ENCODE measurements at regions not wholly inside any gene's neighbourhood (a gene's known extent, or its start where the extent isn't known, plus 50 kb on each side); places are given as distances from the start of the nearest gene placed in this dataset.
A peak's percentile ranks its signal among the peaks of the same experiment; 100 is the strongest.

DNA sequence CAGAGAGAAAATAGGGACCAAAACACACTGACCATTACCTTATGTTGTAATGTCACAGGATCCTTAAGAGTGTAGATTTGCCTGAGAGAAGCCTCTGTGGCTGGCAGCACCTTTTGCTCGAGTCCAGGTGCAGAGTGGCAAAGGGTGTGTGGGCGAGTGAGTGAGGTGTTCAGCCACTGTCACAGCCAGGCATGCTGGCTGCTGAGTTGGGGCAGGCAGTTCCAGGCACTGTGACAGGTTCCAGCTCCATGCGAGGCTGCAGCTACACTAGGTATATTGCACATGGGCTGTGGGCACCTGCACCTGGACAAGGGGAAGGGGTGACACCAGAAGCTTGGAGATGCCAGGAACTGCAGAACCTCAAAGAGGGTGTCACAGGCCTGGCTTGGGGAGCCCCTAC, 1370.4 kb upstream of the PRMT6 start:
- H3K27ac ChIP-seq = no peak overlapping the region
- intact Hi-C loops (cut with DNase I; ENCODE audit: low total_unique reads) = no loop called here
- H3K4me3 ChIP-seq = no peak overlapping the region
- no peak for DNase-seq
- H3K27me3 ChIP-seq (replicated peaks in 1 of 7) = no peaks in the 10 kb centered on the region
- peaks cover 0 to 18% (median 4%) of the 10 kb centered on the region in 8 donors for H3K9me3 ChIP-seq
- WGBS, 5 donors = 64 to 87% (median 72%) methylated on average over 2 to 3 of the region's 3 CpGs
- H3K4me1 ChIP-seq = no peaks in the 10 kb centered on the region
- no peaks in the 10 kb centered on the region for H3K36me3 ChIP-seq
- TF ChIP-seq, protein P1, sequence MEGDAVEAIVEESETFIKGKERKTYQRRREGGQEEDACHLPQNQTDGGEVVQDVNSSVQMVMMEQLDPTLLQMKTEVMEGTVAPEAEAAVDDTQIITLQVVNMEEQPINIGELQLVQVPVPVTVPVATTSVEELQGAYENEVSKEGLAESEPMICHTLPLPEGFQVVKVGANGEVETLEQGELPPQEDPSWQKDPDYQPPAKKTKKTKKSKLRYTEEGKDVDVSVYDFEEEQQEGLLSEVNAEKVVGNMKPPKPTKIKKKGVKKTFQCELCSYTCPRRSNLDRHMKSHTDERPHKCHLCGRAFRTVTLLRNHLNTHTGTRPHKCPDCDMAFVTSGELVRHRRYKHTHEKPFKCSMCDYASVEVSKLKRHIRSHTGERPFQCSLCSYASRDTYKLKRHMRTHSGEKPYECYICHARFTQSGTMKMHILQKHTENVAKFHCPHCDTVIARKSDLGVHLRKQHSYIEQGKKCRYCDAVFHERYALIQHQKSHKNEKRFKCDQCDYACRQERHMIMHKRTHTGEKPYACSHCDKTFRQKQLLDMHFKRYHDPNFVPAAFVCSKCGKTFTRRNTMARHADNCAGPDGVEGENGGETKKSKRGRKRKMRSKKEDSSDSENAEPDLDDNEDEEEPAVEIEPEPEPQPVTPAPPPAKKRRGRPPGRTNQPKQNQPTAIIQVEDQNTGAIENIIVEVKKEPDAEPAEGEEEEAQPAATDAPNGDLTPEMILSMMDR (IDR thresholded peaks at IDR 0.05 in 8 of 11, conservative IDR thresholded peaks at IDR 0.05 in 3 of 11) = no peak
- TF ChIP-seq POLR2AphosphoS5 (IDR thresholded peaks at IDR 0.05) = no peak

DNA sequence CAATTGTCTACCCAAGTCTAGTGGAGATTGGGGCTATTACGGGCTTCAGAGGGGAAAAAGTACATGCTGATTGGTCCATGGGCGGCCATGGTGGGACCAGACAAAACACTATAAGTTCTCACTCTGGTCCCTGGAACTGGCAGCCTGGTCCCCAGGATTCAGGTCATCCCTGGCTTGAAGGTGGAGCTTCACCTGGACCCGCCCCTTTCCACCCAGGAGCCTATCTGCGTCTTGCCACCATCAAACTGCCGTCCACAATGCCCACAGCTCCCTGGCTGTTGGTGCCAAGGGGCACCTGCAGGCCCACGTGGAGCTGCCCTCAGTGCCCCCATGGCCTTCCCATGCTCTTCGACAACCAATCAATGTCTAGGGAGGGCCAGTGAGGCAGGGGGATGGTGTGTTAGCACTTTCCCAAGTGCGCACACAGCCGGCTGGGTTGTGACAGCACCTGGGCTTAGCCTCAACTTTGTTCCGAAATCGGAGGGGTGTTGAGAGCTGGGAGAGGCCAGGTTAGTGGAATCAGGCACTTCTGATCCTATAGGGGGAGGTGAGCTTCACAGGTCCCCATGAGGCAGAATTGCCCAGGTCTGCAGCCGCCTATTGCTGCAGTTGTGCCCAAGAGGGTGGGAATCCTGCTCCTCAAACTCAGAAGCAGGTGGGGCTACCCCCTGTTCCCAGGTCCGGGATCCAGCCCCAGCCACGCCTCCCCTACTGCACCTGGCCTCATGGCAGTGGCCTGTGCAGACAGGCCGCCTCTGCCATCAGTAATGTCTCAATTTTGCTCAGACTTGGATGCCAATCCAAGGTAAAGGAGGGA, 1369.4 kb upstream of the PRMT6 start:
- 80 to 88% (median 83%) methylated on average over 9 to 15 of the region's 15 CpGs for WGBS, 5 donors
- Histone ChIP-seq H3K27ac (no peak overlapping the region), H3K27me3 (replicated peaks in 1 of 7) (no peaks in the 10 kb centered on the region), H3K9me3 (peaks cover 0 to 18% (median 4%) of the 10 kb centered on the region in 8 donors), H3K4me1 (no peaks in the 10 kb centered on the region), H3K4me3 (no peak overlapping the region), H3K36me3 (no peaks in the 10 kb centered on the region)
- DNase-seq = peak; percentile 61
- intact Hi-C loops (cut with DNase I; ENCODE audit: low total_unique reads) = no loop called here
- TF ChIP-seq, protein P1 (IDR thresholded peaks at IDR 0.05 in 8 of 11, conservative IDR thresholded peaks at IDR 0.05 in 3 of 11) = no peak

DNA sequence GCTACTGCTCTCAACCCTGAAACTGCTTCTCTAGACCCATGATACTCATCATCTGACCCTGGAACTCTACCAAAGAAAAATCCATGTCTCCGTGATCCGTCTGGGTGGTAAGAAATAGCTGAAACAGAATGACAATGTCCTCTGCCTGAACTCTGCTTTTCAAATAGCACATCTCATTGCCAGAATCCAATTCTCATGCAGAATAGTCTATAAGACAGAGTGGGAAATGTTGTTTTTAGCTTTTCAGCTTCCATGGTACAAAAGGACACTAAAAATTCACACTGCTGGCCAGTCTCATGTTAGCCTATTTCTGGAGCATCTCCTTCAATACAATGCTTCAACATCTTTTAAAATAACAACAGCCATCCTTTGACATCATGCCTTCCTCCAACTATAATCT, 1355.8 kb upstream of the PRMT6 start:
- H3K9me3 ChIP-seq = no peaks in the 10 kb centered on the region
- H3K27me3 ChIP-seq (replicated peaks in 1 of 7) = no peaks in the 10 kb centered on the region
- TF ChIP-seq POLR2AphosphoS5 (IDR thresholded peaks at IDR 0.05) = no peak
- TF ChIP-seq, protein P1 (IDR thresholded peaks at IDR 0.05 in 8 of 11, conservative IDR thresholded peaks at IDR 0.05 in 3 of 11) = no peak
- no peak for TF ChIP-seq POLR2A (IDR thresholded peaks at IDR 0.05)
- no peak for DNase-seq
- no peak overlapping the region for H3K4me3 ChIP-seq
- WGBS, 5 donors = 67 to 90% (median 82%) methylated on average over 2 of the region's 2 CpGs
- no peak overlapping the region for H3K27ac ChIP-seq
- intact Hi-C loops (cut with DNase I; ENCODE audit: low total_unique reads) = no loop called here
- H3K4me1 ChIP-seq = no peaks in the 10 kb centered on the region
- H3K36me3 ChIP-seq = no peaks in the 10 kb centered on the region

DNA sequence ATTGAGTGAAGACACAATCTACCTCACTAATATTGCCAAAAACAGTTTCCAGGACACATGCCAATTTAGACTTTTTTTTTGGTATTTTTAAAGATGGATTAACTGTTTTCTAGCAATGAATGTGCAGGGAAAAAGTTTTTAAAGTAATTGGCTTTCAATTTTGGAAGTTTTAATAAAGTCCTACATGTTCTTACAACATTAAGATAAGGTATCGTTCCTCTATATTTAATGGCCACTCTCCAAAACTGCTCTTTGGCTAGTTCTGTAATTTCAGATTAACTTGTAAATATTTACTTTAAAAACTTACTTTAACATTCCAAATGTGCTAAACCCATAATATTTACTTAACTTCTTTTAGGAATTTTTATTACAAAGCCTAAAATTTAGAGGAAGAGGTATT, 1332.2 kb upstream of the PRMT6 start:
- intact Hi-C loops (cut with DNase I; ENCODE audit: low total_unique reads) = no loop called here
- Histone ChIP-seq H3K27me3 (replicated peaks in 1 of 7) (no peaks in the 10 kb centered on the region), H3K9me3 (peaks cover 0 to 3% (median 0%) of the 10 kb centered on the region in 8 donors), H3K4me1 (no peaks in the 10 kb centered on the region), H3K4me3 (no peak overlapping the region), H3K27ac (no peak overlapping the region), H3K36me3 (no peaks in the 10 kb centered on the region)
- no peak for DNase-seq
- WGBS, 5 donors = 76 to 87% (median 80%) methylated on average over 1 of the region's 1 CpG
- TF ChIP-seq POLR2A (IDR thresholded peaks at IDR 0.05) = no peak
